ENCODE measurements at regions not wholly inside any gene's neighbourhood (a gene's known extent, or its start where the extent isn't known, plus 50 kb on each side); places are given as distances from the start of the nearest gene placed in this dataset.

DNA sequence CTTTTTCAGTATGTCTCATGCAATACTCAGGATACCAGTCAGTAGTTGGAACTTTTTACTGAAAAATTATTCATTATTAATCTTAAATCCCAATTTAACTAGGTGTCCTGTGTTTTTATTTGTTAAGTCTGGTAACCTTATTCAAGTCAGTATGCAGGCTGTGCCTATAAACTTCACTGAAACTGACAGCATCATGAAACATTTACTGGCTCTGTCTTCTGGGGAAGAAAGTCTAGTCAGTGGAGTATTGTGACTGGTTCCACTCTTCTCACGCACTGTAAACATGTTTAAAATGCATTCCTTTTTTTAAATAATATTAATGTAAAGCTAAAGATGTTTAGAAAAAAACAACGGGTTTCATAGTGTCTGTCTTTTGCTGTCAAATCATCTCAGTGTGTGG lies 739.7 kb downstream of the LTN1 start:
- Histone ChIP-seq H3K4me3 (ENCODE audit: low read depth, low read length) (no peak overlapping the region), H3K9me3 (ENCODE audit: severe bottlenecking) (no peaks in the 10 kb centered on the region), H3K27ac (no peak overlapping the region), H3K36me3 (no peaks in the 10 kb centered on the region), H3K27me3 (ENCODE audit: insufficient read depth, low read depth, severe bottlenecking) (peaks cover 43% of the 10 kb centered on the region)
- TF ChIP-seq, protein P1, sequence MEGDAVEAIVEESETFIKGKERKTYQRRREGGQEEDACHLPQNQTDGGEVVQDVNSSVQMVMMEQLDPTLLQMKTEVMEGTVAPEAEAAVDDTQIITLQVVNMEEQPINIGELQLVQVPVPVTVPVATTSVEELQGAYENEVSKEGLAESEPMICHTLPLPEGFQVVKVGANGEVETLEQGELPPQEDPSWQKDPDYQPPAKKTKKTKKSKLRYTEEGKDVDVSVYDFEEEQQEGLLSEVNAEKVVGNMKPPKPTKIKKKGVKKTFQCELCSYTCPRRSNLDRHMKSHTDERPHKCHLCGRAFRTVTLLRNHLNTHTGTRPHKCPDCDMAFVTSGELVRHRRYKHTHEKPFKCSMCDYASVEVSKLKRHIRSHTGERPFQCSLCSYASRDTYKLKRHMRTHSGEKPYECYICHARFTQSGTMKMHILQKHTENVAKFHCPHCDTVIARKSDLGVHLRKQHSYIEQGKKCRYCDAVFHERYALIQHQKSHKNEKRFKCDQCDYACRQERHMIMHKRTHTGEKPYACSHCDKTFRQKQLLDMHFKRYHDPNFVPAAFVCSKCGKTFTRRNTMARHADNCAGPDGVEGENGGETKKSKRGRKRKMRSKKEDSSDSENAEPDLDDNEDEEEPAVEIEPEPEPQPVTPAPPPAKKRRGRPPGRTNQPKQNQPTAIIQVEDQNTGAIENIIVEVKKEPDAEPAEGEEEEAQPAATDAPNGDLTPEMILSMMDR (IDR thresholded peaks at IDR 0.05; ENCODE audit: low read depth, low read length) = no peak
- no peak for DNase-seq

DNA sequence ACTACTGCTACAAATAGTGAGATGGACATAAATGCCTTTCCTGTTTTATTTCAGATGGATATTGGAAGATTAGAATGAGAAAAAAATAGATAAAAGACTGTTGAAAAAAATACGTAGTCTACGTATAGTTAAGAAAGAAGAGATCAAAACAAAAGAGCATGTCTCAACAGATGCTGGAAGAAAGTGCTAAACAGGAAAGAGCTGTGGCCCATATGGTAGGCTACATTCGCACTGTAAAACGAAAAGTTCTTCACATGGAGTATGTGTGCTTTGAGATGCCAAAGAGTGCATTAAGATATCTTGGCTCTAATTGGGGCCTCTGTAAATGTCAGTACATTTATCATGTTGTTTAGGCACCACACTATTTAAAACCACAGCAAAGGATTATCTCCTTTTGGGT lies 741.7 kb downstream of the LTN1 start:
- no peaks in the 10 kb centered on the region for H3K36me3 ChIP-seq
- H3K27ac ChIP-seq = no peak overlapping the region
- peaks cover 44% of the 10 kb centered on the region for H3K27me3 ChIP-seq (ENCODE audit: insufficient read depth, low read depth, severe bottlenecking)
- TF ChIP-seq, protein P1 (IDR thresholded peaks at IDR 0.05; ENCODE audit: low read depth, low read length) = no peak
- no peaks in the 10 kb centered on the region for H3K9me3 ChIP-seq (ENCODE audit: severe bottlenecking)
- DNase-seq = no peak
- no peak overlapping the region for H3K4me3 ChIP-seq (ENCODE audit: low read depth, low read length)

DNA sequence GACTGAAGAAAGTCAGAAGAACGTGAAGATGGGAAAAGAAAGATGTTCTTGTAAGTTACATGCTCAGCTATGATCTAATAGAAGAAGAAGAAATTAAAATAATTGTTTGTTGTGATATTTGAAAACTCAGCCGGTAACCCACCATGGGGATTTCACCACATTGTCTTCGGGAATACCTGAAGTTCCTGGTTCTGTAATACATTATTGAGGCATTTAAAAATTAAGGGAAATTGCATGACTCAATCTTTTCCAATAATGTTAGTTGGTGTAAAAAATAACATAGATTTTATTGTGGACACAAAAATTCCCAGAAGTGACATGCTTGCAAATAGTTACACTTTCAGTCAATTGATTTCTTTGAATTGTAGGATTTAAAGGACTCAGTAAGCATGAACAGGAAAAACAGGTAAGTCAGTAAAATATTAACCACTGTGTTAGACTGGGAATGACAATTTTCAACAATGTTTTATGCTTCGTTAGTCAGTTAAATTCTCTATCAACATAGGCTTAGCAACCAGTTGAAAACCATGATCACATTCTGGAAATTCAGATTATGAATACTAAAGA lies 745.1 kb downstream of the LTN1 start:
- DNase-seq = no peak
- Histone ChIP-seq H3K27me3 (ENCODE audit: insufficient read depth, low read depth, severe bottlenecking) (peaks cover 23% of the 10 kb centered on the region), H3K9me3 (ENCODE audit: severe bottlenecking) (no peaks in the 10 kb centered on the region), H3K27ac (no peak overlapping the region), H3K36me3 (no peaks in the 10 kb centered on the region), H3K4me3 (ENCODE audit: low read depth, low read length) (no peak overlapping the region)
- TF ChIP-seq, protein P1 (IDR thresholded peaks at IDR 0.05; ENCODE audit: low read depth, low read length) = no peak

DNA sequence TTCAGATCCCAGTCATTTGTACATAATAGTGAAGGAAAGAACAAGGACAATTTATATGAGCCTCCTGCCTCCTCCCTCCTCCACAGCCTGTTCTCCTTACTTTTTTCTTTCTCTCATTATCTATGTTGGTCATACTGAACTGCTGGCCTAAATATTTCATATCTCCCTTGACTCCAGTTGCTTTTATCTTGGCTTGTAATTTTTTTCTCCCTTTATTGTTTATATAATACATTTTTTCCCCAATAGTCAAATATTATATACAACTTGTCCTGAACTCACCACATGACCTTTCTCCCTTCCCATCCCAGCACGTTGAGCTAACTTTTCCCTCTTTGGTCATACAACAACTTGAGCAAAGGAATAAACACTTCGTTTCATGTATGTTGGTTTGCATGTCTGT lies 752.1 kb downstream of the LTN1 start:
- Histone ChIP-seq H3K4me3 (ENCODE audit: low read depth, low read length) (no peak overlapping the region), H3K27me3 (ENCODE audit: insufficient read depth, low read depth, severe bottlenecking) (peaks cover 35% of the 10 kb centered on the region), H3K36me3 (no peaks in the 10 kb centered on the region), H3K9me3 (ENCODE audit: severe bottlenecking) (no peaks in the 10 kb centered on the region), H3K27ac (no peak overlapping the region)
- TF ChIP-seq, protein P1 (IDR thresholded peaks at IDR 0.05; ENCODE audit: low read depth, low read length) = no peak
- DNase-seq = no peak

DNA sequence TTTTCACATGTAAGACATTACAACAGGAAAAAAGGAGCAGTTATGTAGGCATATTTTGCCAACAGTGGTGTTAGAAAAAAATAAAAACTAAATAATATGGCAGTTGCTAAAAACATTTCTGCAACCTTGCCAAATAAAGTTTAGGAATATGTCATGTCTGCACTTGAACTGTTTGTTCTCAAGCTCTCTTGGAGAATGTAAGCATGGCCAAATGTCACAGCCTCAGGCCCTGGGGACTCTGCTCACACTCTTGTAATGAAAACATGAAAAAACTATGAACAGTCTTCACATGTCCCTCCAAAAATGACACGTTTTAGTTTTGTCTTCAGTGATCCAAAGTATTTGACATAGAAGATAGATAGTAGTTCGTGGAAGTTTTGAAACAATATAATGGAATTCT lies 753.3 kb downstream of the LTN1 start:
- no peaks in the 10 kb centered on the region for H3K36me3 ChIP-seq
- no peak overlapping the region for H3K27ac ChIP-seq
- H3K9me3 ChIP-seq (ENCODE audit: severe bottlenecking) = no peaks in the 10 kb centered on the region
- peaks cover 47% of the 10 kb centered on the region for H3K27me3 ChIP-seq (ENCODE audit: insufficient read depth, low read depth, severe bottlenecking)
- DNase-seq = no peak
- H3K4me3 ChIP-seq (ENCODE audit: low read depth, low read length) = no peak overlapping the region
- TF ChIP-seq, protein P1 (IDR thresholded peaks at IDR 0.05; ENCODE audit: low read depth, low read length) = no peak

DNA sequence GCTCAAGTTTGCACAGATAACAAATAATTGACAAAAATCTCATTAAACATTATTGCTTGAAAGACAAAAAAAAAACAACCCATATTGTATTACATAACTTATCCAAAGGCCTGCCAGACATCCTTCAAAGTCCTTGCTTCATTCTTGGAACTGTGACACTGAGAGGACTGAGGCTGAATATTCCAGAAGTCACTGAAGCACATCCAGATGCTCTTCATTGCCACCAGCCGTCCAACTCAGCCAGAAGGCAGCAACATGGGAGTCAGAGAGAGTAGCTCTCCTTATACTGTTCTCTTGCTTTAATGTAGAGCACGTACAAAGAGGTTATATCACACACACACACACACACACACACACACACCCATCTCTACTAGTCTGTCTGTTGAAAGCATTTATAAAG lies 755.0 kb downstream of the LTN1 start:
- Histone ChIP-seq H3K36me3 (no peaks in the 10 kb centered on the region), H3K9me3 (ENCODE audit: severe bottlenecking) (no peaks in the 10 kb centered on the region), H3K27me3 (ENCODE audit: insufficient read depth, low read depth, severe bottlenecking) (peaks cover 55% of the 10 kb centered on the region), H3K27ac (no peak overlapping the region), H3K4me3 (ENCODE audit: low read depth, low read length) (no peak overlapping the region)
- DNase-seq = no peak
- TF ChIP-seq, protein P1 (IDR thresholded peaks at IDR 0.05; ENCODE audit: low read depth, low read length) = no peak
